Astrocyte (in vitro differentiated cells and primary cell): ENCODE measurements at regions not wholly inside any gene's neighbourhood (a gene's known extent, or its start where the extent isn't known, plus 50 kb on each side); places are given as distances from the start of the nearest gene placed in this dataset.

Experiments used
- DNase-seq: peaks from one replicate; pipeline ENCODE4 v3.0.0-alpha.2; 2010; ENCODE audit warnings: low read depth
- FAIRE-seq: peaks from 2 replicates; lab custom pipeline; 2011; peaks lifted over from hg19 to GRCh38; lab: Jason Lieb, UNC
- H2AFZ ChIP-seq: 2 replicates; pipeline ENCODE4 v1.6.0; 2012; ENCODE audit warnings: low read depth, low read length, inconsistent platforms
- H3K27ac ChIP-seq: 2 replicates; pipeline ENCODE4 v1.5.1; 2011; ENCODE audit warnings: low read depth, low read length, inconsistent platforms
- H3K27me3 ChIP-seq: 2 replicates; pipeline ENCODE4 v1.6.0; 2011; ENCODE audit warnings: low read length, inconsistent platforms; ENCODE audit not compliant: insufficient read depth
- H3K36me3 ChIP-seq: 2 replicates; pipeline ENCODE4 v1.5.1; 2011; ENCODE audit warnings: low read length, inconsistent platforms; ENCODE audit not compliant: insufficient read depth
- H3K4me1 ChIP-seq: 2 replicates; pipeline ENCODE4 v1.5.1; 2011; ENCODE audit warnings: low read length, inconsistent platforms; ENCODE audit not compliant: insufficient read depth
- H3K4me2 ChIP-seq: 2 replicates; pipeline ENCODE4 v1.6.0; 2012; ENCODE audit warnings: low read length, inconsistent platforms
- H3K4me3 ChIP-seq: 2 replicates; pipeline ENCODE4 v1.5.1; 2011; ENCODE audit warnings: low read depth, mild to moderate bottlenecking, low read length, inconsistent platforms; ENCODE audit not compliant: insufficient read depth
- H3K79me2 ChIP-seq: 2 replicates; pipeline ENCODE4 v1.6.0; 2012; ENCODE audit warnings: mild to moderate bottlenecking, low read length, inconsistent platforms; ENCODE audit not compliant: insufficient read depth
- H3K9ac ChIP-seq: 2 replicates; pipeline ENCODE4 v1.6.0; 2012; ENCODE audit warnings: mild to moderate bottlenecking, low read length, inconsistent platforms
- H3K9me3 ChIP-seq: 2 replicates; pipeline ENCODE4 v1.5.1; 2012; ENCODE audit warnings: low read depth, mild to moderate bottlenecking, low read length, inconsistent platforms; ENCODE audit not compliant: insufficient read depth
- H4K20me1 ChIP-seq: 2 replicates; pipeline ENCODE4 v1.6.0; 2012; ENCODE audit warnings: low read length, inconsistent platforms; ENCODE audit not compliant: insufficient read depth
- H3K27ac Mint-ChIP-seq: one replicate; pipeline ENCODE4 v1.8.0; 2021; ENCODE audit warnings: mild to moderate bottlenecking, mixed read lengths; ENCODE audit not compliant: unreplicated experiment
- H3K27me3 Mint-ChIP-seq: one replicate; pipeline ENCODE4 v1.8.0; 2021; ENCODE audit warnings: low read depth, mixed read lengths; ENCODE audit not compliant: unreplicated experiment
- H3K36me3 Mint-ChIP-seq: one replicate; pipeline ENCODE4 v1.8.0; 2021; ENCODE audit warnings: low read depth, mixed read lengths; ENCODE audit not compliant: unreplicated experiment
- H3K4me1 Mint-ChIP-seq: one replicate; pipeline ENCODE4 v1.8.0; 2021; ENCODE audit warnings: low read depth, mixed read lengths; ENCODE audit not compliant: unreplicated experiment
- H3K4me3 Mint-ChIP-seq: one replicate; pipeline ENCODE4 v1.8.0; 2021; ENCODE audit warnings: mild to moderate bottlenecking, moderate library complexity, mixed read lengths; ENCODE audit not compliant: unreplicated experiment
- H3K9me3 Mint-ChIP-seq: one replicate; pipeline ENCODE4 v1.8.0; 2021; ENCODE audit warnings: mild to moderate bottlenecking, mixed read lengths; ENCODE audit not compliant: unreplicated experiment
- EZH2 ChIP-seq: IDR thresholded peaks from 2 replicates; pipeline ENCODE4 v1.6.1; 2012; ENCODE audit warnings: mild to moderate bottlenecking, low read length, inconsistent platforms; ENCODE audit not compliant: insufficient read depth
- TF ChIP-seq, protein P1 (sequence below): IDR thresholded peaks from 2 replicates; pipeline ENCODE4 v1.5.1; 2011; ENCODE audit warnings: low read depth, mild to moderate bottlenecking, inconsistent platforms, low read length, moderate library complexity; ENCODE audit not compliant: insufficient read depth

- DNase-seq: no peak
- H3K27ac Mint-ChIP-seq: no peak overlapping the region
- TF ChIP-seq, protein P1, sequence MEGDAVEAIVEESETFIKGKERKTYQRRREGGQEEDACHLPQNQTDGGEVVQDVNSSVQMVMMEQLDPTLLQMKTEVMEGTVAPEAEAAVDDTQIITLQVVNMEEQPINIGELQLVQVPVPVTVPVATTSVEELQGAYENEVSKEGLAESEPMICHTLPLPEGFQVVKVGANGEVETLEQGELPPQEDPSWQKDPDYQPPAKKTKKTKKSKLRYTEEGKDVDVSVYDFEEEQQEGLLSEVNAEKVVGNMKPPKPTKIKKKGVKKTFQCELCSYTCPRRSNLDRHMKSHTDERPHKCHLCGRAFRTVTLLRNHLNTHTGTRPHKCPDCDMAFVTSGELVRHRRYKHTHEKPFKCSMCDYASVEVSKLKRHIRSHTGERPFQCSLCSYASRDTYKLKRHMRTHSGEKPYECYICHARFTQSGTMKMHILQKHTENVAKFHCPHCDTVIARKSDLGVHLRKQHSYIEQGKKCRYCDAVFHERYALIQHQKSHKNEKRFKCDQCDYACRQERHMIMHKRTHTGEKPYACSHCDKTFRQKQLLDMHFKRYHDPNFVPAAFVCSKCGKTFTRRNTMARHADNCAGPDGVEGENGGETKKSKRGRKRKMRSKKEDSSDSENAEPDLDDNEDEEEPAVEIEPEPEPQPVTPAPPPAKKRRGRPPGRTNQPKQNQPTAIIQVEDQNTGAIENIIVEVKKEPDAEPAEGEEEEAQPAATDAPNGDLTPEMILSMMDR: no peak
- TF ChIP-seq EZH2: no peak
- Histone ChIP-seq H3K9me3 (no peaks in the 10 kb centered on the region), H3K79me2 (no peaks in the 10 kb centered on the region), H3K4me3 (no peak overlapping the region), H3K27me3 (peaks cover 5% of the 10 kb centered on the region), H3K9ac (no peak overlapping the region), H4K20me1 (no peaks in the 10 kb centered on the region), H3K27ac (no peak overlapping the region), H3K36me3 (no peaks in the 10 kb centered on the region), H2AFZ (no peak overlapping the region), H3K4me2 (no peak overlapping the region), H3K4me1 (no peaks in the 10 kb centered on the region)
- no peak overlapping the region for H3K4me3 Mint-ChIP-seq
- no peak for FAIRE-seq
- no peaks in the 10 kb centered on the region for H3K9me3 Mint-ChIP-seq
- H3K4me1 Mint-ChIP-seq: no peaks in the 10 kb centered on the region
- H3K27me3 Mint-ChIP-seq: peaks cover 77% of the 10 kb centered on the region
- H3K36me3 Mint-ChIP-seq: no peaks in the 10 kb centered on the region
Observed at GRCh38 chr13:31444266-31444856, 244.6 kb downstream of the B3GLCT start.

GRCh38 chr13:31452525-31452924 is 252.8 kb downstream of the B3GLCT start:
- H3K79me2 ChIP-seq: no peaks in the 10 kb centered on the region
- H4K20me1 ChIP-seq: no peaks in the 10 kb centered on the region
- H3K9me3 ChIP-seq: no peaks in the 10 kb centered on the region
- Mint-ChIP-seq H3K4me1 (no peaks in the 10 kb centered on the region), H3K36me3 (no peaks in the 10 kb centered on the region), H3K9me3 (no peaks in the 10 kb centered on the region), H3K27ac (no peak overlapping the region), H3K4me3 (no peak overlapping the region), H3K27me3 (peaks cover 20% of the 10 kb centered on the region)
- no peak for FAIRE-seq
- no peak overlapping the region for H2AFZ ChIP-seq
- no peak for TF ChIP-seq EZH2
- TF ChIP-seq, protein P1: no peak
- no peaks in the 10 kb centered on the region for H3K4me1 ChIP-seq
- H3K4me2 ChIP-seq: no peak overlapping the region
- DNase-seq: no peak
- H3K27ac ChIP-seq: no peak overlapping the region
- H3K27me3 ChIP-seq: peaks cover 2% of the 10 kb centered on the region
- H3K9ac ChIP-seq: no peak overlapping the region
- no peaks in the 10 kb centered on the region for H3K36me3 ChIP-seq
- no peak overlapping the region for H3K4me3 ChIP-seq

DNA sequence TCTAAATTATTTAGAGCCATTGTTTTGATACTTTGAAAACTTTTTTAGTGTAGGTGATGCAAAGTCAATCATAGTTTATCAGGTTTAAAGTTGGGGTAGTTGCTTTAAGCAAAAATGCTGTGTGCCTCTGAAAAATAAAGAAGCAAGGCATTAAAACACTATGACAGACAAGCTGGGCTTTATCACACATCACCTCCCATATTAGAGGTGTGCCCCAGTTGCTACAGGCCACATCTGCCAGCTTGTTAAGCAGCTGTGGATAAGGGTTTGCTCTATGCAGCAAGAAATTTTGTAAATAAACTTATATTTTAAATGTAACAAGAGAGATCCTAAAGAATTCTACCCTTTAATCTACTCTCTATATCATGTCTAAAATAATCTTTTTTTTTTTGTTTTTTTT is 255.8 kb downstream of the B3GLCT start:
- TF ChIP-seq EZH2: no peak
- TF ChIP-seq, protein P1: no peak
- no peaks in the 10 kb centered on the region for H3K9me3 Mint-ChIP-seq
- no peak overlapping the region for H3K4me2 ChIP-seq
- H3K9me3 ChIP-seq: no peaks in the 10 kb centered on the region
- H3K9ac ChIP-seq: no peak overlapping the region
- FAIRE-seq (no peak), DNase-seq (no peak)
- no peaks in the 10 kb centered on the region for H3K27me3 ChIP-seq
- no peaks in the 10 kb centered on the region for H3K79me2 ChIP-seq
- H3K27me3 Mint-ChIP-seq: peaks cover 14% of the 10 kb centered on the region
- no peaks in the 10 kb centered on the region for H3K4me1 Mint-ChIP-seq
- H2AFZ ChIP-seq: no peak overlapping the region
- no peak overlapping the region for H3K4me3 ChIP-seq
- H3K4me1 ChIP-seq: no peaks in the 10 kb centered on the region
- H4K20me1 ChIP-seq: no peaks in the 10 kb centered on the region
- H3K36me3 ChIP-seq: no peaks in the 10 kb centered on the region
- no peak overlapping the region for H3K4me3 Mint-ChIP-seq
- H3K36me3 Mint-ChIP-seq: no peaks in the 10 kb centered on the region
- H3K27ac ChIP-seq: no peak overlapping the region
- H3K27ac Mint-ChIP-seq: no peak overlapping the region
